ENCODE measurements at regions not wholly inside any gene's neighbourhood (a gene's known extent, or its start where the extent isn't known, plus 50 kb on each side); places are given as distances from the start of the nearest gene placed in this dataset.

DNA sequence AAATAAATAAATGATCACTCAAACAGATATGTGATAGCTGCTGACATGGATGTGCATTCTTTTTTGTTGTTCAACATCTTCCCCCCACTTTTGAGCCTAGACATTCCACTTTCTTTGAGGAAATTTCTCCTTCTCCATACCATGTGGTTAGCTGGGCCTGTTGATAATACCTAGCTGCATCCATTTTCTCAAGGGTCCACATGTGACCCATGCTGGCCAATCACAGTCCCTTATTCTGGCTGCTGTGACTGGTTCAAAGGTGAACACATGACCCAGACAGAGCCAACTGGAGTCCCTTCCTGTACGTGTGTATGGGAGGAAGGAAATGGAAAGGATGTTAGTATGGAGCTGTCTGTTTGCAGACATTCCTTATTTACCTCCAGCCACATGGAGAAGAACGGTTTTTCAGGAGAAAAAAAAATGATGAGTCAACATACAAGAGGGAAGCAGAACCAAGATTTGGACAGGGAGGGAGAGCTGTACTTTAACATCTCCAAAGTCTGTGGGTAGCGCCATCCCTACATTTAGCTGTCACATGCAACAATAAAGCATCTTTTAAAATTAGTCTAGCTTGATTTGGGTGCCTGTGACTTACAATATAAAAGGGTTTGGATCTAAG lies 391.7 kb upstream of the TBX3 start:
- ATAC-seq (no peak), DNase-seq (no peak)
- no peak overlapping the region for H3K4me3 Mint-ChIP-seq
- no peak overlapping the region for H3K27ac Mint-ChIP-seq
- ChIA-PET POLR2A (no interaction called here), CTCF (no interaction called here)
- H3K9me3 Mint-ChIP-seq (ENCODE audit: insufficient read depth), result no peaks in the 10 kb centered on the region
- no peaks in the 10 kb centered on the region for H3K4me1 Mint-ChIP-seq (ENCODE audit: low read depth)
- H3K27me3 Mint-ChIP-seq (ENCODE audit: low read depth), result no peaks in the 10 kb centered on the region
- H3K36me3 Mint-ChIP-seq (ENCODE audit: low read depth), result no peaks in the 10 kb centered on the region

DNA sequence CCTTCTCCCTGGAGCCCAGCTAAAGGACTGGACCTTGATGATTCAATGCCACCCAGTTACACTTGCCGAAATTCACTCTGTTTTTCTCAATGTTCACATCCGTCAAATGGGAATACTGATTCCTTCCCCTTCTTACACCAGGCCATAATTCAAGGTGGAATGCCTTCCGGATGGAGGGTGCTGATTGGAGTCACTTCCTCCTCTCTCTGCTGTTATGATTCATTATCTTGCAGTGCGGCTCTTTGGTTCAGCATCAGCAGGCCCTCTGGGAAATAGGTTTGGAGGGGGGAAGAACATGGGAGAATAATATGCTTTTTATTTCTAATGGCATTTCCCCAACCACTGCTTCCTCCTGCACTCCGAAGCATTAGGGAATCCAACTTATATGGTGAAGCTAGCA lies 390.6 kb upstream of the TBX3 start:
- Mint-ChIP-seq H3K9me3 (ENCODE audit: insufficient read depth) (no peaks in the 10 kb centered on the region), H3K36me3 (ENCODE audit: low read depth) (no peaks in the 10 kb centered on the region), H3K4me3 (no peak overlapping the region), H3K4me1 (ENCODE audit: low read depth) (no peaks in the 10 kb centered on the region), H3K27me3 (ENCODE audit: low read depth) (no peaks in the 10 kb centered on the region), H3K27ac (no peak overlapping the region)
- ChIA-PET POLR2A (no interaction called here), CTCF (no interaction called here)
- DNase-seq (no peak), ATAC-seq (no peak)

DNA sequence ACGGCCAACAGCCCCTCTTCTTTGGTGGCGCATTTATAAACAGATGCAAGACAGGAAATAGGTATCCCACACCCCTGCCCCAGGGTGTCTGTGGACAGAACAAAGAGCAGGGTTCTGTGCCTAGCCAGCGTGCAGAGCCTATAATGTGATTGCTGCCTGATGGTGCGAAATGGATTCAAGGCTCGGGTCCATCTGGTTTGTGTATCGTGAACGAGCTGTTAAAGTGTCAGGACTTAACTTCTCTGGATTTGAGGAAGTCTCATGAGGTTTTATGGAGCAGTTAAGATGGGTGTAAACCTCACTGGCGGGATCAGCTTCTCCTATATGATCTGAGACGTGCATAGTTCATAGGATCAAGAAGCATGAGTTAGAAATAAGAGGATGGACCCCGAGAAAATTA lies 388.7 kb upstream of the TBX3 start:
- Mint-ChIP-seq H3K9me3 (ENCODE audit: insufficient read depth) (no peaks in the 10 kb centered on the region), H3K27ac (no peak overlapping the region), H3K36me3 (ENCODE audit: low read depth) (no peaks in the 10 kb centered on the region), H3K27me3 (ENCODE audit: low read depth) (no peaks in the 10 kb centered on the region), H3K4me3 (no peak overlapping the region), H3K4me1 (ENCODE audit: low read depth) (no peaks in the 10 kb centered on the region)
- ChIA-PET CTCF (no interaction called here), POLR2A (interaction anchor here (0.7 kb wide), 1 partner anchor 1322 kb away, joined by 3 read pairs; no protein-coding TSS in a partner anchor)
- DNase-seq (no peak), ATAC-seq (no peak)

DNA sequence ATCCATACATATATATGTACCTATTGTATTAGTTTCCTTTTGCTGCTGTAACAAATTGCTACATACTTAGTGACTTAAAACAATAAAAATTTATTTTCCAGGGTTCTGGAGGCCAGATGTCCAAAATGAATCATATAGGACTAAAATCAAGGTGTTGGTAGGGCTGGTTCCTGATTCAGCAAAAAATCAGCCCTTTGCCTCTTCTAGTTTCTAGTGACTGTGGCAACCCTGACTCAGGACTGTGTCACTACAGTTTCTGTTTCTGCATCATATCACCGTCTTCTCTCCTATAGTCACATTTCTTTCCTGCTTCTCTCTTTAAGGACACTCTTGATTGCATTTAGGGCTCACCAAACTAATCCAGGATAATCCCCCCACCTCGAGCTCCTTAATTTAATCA lies 386.3 kb upstream of the TBX3 start:
- Mint-ChIP-seq H3K9me3 (ENCODE audit: insufficient read depth) (no peaks in the 10 kb centered on the region), H3K4me1 (ENCODE audit: low read depth) (no peaks in the 10 kb centered on the region), H3K27me3 (ENCODE audit: low read depth) (no peaks in the 10 kb centered on the region), H3K36me3 (ENCODE audit: low read depth) (no peaks in the 10 kb centered on the region), H3K4me3 (no peak overlapping the region), H3K27ac (no peak overlapping the region)
- no peak for DNase-seq
- CTCF ChIA-PET, result no interaction called here
- ATAC-seq, result no peak
- POLR2A ChIA-PET, result no interaction called here

DNA sequence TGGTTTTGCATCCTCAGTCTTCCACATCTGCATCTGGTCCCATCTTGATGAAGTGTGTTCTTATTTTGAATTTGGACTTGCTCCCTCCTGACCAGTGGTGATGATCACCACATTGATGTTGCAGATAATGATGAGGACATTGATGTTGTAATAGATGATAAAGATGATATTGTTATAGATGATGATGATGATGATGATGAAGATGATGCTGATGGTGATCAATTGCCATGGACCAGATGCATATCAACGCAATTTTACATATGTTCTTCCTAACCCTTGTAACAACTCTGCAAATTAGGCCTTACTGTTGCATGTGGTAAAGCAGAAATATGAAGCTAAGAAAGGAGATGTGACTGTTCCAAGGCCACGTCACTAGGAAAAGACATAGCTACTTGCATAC lies 380.3 kb upstream of the TBX3 start:
- H3K27ac Mint-ChIP-seq, result no peak overlapping the region
- H3K4me3 Mint-ChIP-seq, result no peak overlapping the region
- ChIA-PET CTCF (no interaction called here), POLR2A (no interaction called here)
- H3K4me1 Mint-ChIP-seq (ENCODE audit: low read depth), result no peaks in the 10 kb centered on the region
- H3K36me3 Mint-ChIP-seq (ENCODE audit: low read depth), result no peaks in the 10 kb centered on the region
- DNase-seq, result no peak
- H3K27me3 Mint-ChIP-seq (ENCODE audit: low read depth), result no peaks in the 10 kb centered on the region
- H3K9me3 Mint-ChIP-seq (ENCODE audit: insufficient read depth), result no peaks in the 10 kb centered on the region
- ATAC-seq, result no peak

DNA sequence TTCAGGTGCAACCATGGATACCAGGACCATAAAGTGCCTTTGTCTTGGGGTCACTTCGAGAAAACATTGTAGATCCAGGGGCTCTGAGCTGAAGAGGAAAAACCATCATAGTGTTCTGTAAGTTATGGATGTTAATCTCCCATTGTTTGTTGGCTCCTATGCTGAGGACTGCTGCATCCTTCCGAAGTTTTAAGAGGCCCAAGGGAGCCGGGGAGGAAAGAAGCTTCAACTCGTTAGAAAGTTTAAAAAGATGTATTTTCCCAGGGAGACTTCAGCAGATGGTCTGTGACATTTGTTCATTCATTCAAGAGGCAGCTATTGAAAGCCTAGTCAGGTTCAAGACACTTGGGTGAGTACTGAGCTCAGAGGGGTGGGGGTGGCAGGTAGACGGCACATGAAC lies 378.8 kb upstream of the TBX3 start:
- ChIA-PET CTCF (no interaction called here), POLR2A (no interaction called here)
- Mint-ChIP-seq H3K4me3 (no peak overlapping the region), H3K9me3 (ENCODE audit: insufficient read depth) (no peaks in the 10 kb centered on the region), H3K4me1 (ENCODE audit: low read depth) (no peaks in the 10 kb centered on the region), H3K36me3 (ENCODE audit: low read depth) (no peaks in the 10 kb centered on the region), H3K27me3 (ENCODE audit: low read depth) (no peaks in the 10 kb centered on the region), H3K27ac (no peak overlapping the region)
- no peak for ATAC-seq
- no peak for DNase-seq

DNA sequence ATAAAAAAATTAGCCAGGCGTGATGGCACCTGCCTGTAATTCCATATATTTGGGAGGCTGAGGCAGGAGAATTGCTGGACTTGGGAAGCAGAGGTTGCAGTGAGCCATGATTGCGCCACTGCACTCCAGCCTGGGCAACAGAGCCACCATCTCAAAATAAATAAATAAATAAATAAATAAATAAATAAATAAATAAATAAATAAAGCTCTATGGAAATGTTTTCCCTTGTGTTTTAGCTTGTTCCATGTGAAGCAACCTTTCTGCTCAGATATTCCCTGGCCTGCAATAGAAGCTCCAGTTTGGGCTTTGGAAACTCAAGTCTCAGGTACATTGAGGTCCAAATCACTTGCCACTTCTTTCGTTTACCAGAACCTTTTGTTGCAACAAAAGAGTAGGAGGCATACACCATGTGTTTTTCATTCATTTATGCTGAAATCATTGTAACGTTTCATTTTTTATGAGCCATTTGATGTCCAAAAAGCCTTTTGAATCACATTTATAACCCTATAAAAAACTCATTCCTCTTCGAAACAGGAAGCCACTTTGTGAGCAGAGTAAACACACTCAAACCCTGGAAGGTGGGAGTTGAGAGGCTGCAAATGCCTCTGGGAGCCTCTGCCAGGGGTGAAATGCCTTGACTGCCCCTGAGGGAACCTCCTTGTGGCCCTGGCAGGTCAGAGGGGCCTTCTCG lies 376.6 kb upstream of the TBX3 start:
- CTCF ChIA-PET, result no interaction called here
- Mint-ChIP-seq H3K4me3 (no peak overlapping the region), H3K4me1 (ENCODE audit: low read depth) (no peaks in the 10 kb centered on the region), H3K27me3 (ENCODE audit: low read depth) (no peaks in the 10 kb centered on the region), H3K36me3 (ENCODE audit: low read depth) (no peaks in the 10 kb centered on the region), H3K27ac (no peak overlapping the region), H3K9me3 (ENCODE audit: insufficient read depth) (no peaks in the 10 kb centered on the region)
- POLR2A ChIA-PET, result no interaction called here
- DNase-seq (no peak), ATAC-seq (no peak)

DNA sequence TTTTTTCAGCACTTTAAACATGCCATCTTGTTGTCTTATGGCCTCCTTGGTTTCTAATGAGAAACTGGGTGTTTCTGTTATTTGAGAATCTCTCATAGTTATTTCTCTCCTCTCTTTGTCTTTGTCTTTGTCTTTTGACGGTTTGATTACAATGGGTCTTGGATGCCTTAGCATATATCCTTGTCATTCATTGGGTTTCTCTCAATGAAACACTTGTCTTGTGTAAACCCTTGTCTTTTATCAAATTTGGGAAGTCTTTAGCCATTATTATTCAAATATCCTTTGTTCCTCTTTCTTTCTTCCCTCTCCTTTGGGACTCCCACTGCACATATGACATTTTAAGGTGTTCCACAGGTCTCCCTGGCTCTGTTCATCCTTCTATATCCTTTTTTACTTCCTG lies 373.5 kb upstream of the TBX3 start:
- H3K4me3 Mint-ChIP-seq, result no peak overlapping the region
- ChIA-PET POLR2A (no interaction called here), CTCF (no interaction called here)
- ATAC-seq (no peak), DNase-seq (no peak)
- no peak overlapping the region for H3K27ac Mint-ChIP-seq
- H3K36me3 Mint-ChIP-seq (ENCODE audit: low read depth), result no peaks in the 10 kb centered on the region
- H3K9me3 Mint-ChIP-seq (ENCODE audit: insufficient read depth), result no peaks in the 10 kb centered on the region
- H3K4me1 Mint-ChIP-seq (ENCODE audit: low read depth), result no peaks in the 10 kb centered on the region
- H3K27me3 Mint-ChIP-seq (ENCODE audit: low read depth), result no peaks in the 10 kb centered on the region

DNA sequence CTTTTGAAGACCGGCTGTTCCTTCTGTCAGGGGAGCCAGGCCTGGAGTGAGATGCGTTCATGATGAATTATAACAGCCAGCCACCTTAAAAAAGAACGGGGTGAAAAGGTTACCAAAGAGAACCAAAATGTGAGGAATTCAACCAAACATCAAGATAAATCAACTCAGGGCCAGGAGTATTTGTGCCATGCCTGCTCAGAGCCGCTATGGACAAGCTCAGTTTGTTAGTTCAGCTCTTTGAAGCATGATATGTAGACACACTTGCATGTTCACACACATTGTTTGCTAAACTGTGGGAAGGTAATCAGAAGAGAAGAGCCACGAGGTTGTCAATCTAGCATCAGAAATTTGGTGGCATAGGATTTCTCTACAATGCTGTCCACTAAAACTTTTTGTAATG lies 367.4 kb upstream of the TBX3 start:
- Mint-ChIP-seq H3K27ac (no peak overlapping the region), H3K9me3 (ENCODE audit: insufficient read depth) (no peaks in the 10 kb centered on the region), H3K36me3 (ENCODE audit: low read depth) (no peaks in the 10 kb centered on the region), H3K4me3 (no peak overlapping the region), H3K4me1 (ENCODE audit: low read depth) (no peaks in the 10 kb centered on the region), H3K27me3 (ENCODE audit: low read depth) (no peaks in the 10 kb centered on the region)
- ATAC-seq (no peak), DNase-seq (no peak)
- ChIA-PET POLR2A (no interaction called here), CTCF (no interaction called here)

DNA sequence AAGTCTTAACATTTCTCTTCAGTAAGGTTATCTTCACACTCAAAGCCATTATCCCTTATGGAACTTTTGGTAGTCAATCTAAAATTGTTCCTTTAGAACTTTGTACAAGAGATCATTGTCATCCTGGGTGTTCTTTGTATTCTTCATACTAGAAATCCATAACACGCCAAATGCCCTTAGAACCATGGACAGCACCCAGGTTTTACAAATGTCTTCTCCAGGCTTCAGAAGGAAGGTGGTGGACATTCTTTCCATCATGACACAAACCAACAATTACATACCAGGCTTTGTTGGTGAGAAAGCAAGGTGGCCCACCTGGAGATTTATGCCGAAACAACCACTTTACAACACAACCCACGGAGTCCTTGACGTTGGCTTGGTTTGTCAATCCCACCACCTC lies 365.6 kb upstream of the TBX3 start:
- H3K4me1 Mint-ChIP-seq (ENCODE audit: low read depth), result no peaks in the 10 kb centered on the region
- no peak for ATAC-seq
- H3K27ac Mint-ChIP-seq, result no peak overlapping the region
- DNase-seq, result no peak
- no peak overlapping the region for H3K4me3 Mint-ChIP-seq
- H3K27me3 Mint-ChIP-seq (ENCODE audit: low read depth), result no peaks in the 10 kb centered on the region
- no peaks in the 10 kb centered on the region for H3K9me3 Mint-ChIP-seq (ENCODE audit: insufficient read depth)
- CTCF ChIA-PET, result no interaction called here
- no peaks in the 10 kb centered on the region for H3K36me3 Mint-ChIP-seq (ENCODE audit: low read depth)
- POLR2A ChIA-PET, result no interaction called here

DNA sequence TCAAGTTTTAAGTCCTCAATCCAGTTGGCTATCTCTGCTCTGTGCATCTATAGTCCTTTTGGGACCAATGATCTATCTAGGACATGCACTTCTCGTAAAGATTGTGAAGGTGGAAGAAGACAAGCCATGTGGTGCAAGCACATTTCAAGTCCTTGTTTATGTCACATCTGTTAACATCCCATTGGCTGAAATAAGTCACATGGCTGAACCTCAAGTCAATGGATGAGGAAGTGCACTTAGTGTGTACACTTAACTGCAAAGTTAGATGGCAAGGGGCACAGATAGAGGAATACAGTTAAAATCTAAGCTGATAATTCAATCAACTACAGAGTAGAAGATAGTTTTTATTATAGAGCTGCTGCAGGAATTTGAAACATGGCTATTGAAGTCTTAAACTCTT lies 362.8 kb upstream of the TBX3 start:
- ChIA-PET CTCF (no interaction called here), POLR2A (no interaction called here)
- Mint-ChIP-seq H3K27me3 (ENCODE audit: low read depth) (no peaks in the 10 kb centered on the region), H3K4me3 (no peak overlapping the region), H3K4me1 (ENCODE audit: low read depth) (no peaks in the 10 kb centered on the region), H3K27ac (no peak overlapping the region), H3K9me3 (ENCODE audit: insufficient read depth) (no peaks in the 10 kb centered on the region), H3K36me3 (ENCODE audit: low read depth) (no peaks in the 10 kb centered on the region)
- DNase-seq (no peak), ATAC-seq (no peak)

DNA sequence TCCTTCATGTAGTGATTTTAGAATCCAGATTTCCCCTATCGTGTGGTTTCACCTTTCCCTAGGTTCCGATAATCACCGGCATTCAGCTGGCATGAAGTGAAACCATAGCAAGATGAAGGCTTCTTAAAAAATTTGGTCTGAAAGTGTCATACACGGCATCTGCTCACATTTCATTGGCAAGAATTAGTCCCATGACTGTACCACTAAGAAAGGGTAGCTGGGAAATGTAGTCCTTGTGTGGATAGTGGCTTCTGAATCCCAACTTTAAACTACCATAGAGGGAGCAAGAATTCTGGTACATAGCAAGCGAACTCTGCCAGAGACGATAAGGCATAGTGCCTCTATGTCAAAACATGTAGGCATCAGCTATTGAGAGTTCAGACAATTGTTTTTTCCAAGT lies 360.1 kb upstream of the TBX3 start:
- Mint-ChIP-seq H3K27me3 (ENCODE audit: low read depth) (no peaks in the 10 kb centered on the region), H3K27ac (no peak overlapping the region), H3K9me3 (ENCODE audit: insufficient read depth) (peaks cover 4% of the 10 kb centered on the region), H3K36me3 (ENCODE audit: low read depth) (no peaks in the 10 kb centered on the region), H3K4me3 (no peak overlapping the region), H3K4me1 (ENCODE audit: low read depth) (no peaks in the 10 kb centered on the region)
- ATAC-seq (no peak), DNase-seq (no peak)
- CTCF ChIA-PET, result no interaction called here
- POLR2A ChIA-PET, result no interaction called here

DNA sequence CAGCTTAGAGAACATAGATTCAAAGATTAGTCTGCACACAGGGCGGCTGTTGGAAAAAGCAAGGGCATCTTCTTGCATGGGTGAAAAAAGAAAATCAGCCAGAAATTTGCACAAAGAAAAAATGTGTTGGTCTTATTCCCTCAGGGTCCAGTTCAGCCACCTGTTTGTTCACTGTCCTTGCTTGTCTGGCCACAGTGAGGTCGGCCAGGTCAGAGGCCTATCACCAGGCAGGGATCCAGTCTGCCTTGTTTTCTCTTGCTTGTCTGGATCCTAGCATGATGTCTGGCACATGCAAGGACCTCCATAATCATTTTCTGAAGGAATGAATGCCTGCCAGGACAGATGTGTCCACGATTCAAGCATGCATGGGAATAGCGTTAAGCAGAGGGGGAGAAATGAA lies 359.1 kb upstream of the TBX3 start:
- H3K27me3 Mint-ChIP-seq (ENCODE audit: low read depth), result no peaks in the 10 kb centered on the region
- no peak for ATAC-seq

More for the DNA sequence above, 359.1 kb upstream of the TBX3 start:
- Mint-ChIP-seq H3K4me1 (ENCODE audit: low read depth) (no peaks in the 10 kb centered on the region), H3K4me3 (no peak overlapping the region), H3K36me3 (ENCODE audit: low read depth) (no peaks in the 10 kb centered on the region), H3K9me3 (ENCODE audit: insufficient read depth) (peaks cover 4% of the 10 kb centered on the region), H3K27ac (no peak overlapping the region)
- POLR2A ChIA-PET, result no interaction called here
- CTCF ChIA-PET, result no interaction called here
- no peak for DNase-seq
